Stimulated activated effector memory CD8-positive, alpha-beta T cell treated with anti-CD3 and anti-CD28 coated beads, Interleukin-12 subunit alpha, Interleukin-12 subunit beta, amount 100 ng/mL, for 72 hours (primary cell): ENCODE measurements at regions not wholly inside any gene's neighbourhood (a gene's known extent, or its start where the extent isn't known, plus 50 kb on each side); places are given as distances from the start of the nearest gene placed in this dataset.
"Not testable (repeated sequence)": the region's sequence is repeated elsewhere in the genome, so short reads cannot be mapped to it uniquely, and the experiment has no call there.

Experiments
- ATAC-seq: fragments of 150-1000 bp; cut with Tn5 transposase; 2 replicates; pipeline ENCODE4 v1.10.0; 2021
- DNase-seq, 2 donors: peaks; one replicate each; pipeline ENCODE4 v3.0.0; 2021 to 2022; ENCODE audit warnings: low spot score in 2 of 2
- H3K27ac Mint-ChIP-seq: one replicate; pipeline ENCODE4 v1.8.0; 2022; ENCODE audit warnings: mild to moderate bottlenecking, mixed read lengths
- H3K36me3 Mint-ChIP-seq: one replicate; pipeline ENCODE4 v1.8.0; 2022; ENCODE audit warnings: mild to moderate bottlenecking, mixed read lengths
- H3K4me1 Mint-ChIP-seq: one replicate; pipeline ENCODE4 v1.8.0; 2022; ENCODE audit warnings: mixed read lengths
- H3K4me3 Mint-ChIP-seq: one replicate; pipeline ENCODE4 v1.8.0; 2022; ENCODE audit warnings: mild to moderate bottlenecking, mixed read lengths
- H3K9me3 Mint-ChIP-seq: one replicate; pipeline ENCODE4 v1.8.0; 2022; ENCODE audit warnings: mixed read lengths

DNA sequence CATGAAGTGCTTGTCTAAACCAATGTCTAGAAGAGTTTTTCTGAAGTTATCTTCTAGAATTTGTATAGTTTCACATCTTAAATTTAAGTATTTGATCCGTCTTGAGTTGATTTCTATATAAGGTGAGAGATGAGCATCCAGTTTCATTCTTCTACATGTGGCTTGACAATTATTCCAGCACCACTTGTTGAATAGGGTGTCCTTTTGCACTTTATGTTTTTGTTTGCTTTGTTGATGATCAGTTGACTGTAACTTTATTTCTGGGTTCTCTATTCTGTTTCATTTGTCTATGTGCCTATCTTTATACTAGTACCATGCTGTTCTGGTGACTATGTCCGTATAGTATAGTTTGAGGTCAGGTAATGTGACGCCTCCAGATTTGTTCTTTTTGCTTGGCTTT lies 426.6 kb upstream of the CHRM2 start:
- Mint-ChIP-seq H3K4me3 (no peak overlapping the region), H3K27ac (no peak overlapping the region)

DNA sequence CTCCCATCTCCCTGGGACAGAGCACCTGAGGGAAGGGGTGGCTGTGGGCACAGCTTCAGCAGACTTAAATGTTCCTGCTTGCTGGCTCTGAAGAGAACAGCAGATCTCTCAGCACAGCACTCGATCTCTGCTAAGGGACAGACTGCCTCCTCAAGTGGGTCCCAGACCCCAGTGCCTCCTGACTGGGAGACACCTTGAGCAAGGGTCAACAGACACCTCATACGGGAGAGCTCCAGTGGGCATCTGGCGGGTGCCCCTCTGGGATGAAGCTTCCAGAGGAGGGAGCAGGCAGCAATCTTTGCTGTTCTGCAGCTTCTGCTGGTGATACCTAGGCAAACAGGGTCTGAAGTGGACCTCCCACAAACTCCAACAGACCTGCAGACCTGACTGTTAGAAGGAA lies 436.7 kb upstream of the CHRM2 start:
- H3K4me3 Mint-ChIP-seq, H3K36me3 Mint-ChIP-seq, H3K27ac Mint-ChIP-seq, ATAC-seq, DNase-seq, H3K4me1 Mint-ChIP-seq: not testable (repeated sequence)
- H3K9me3 Mint-ChIP-seq = peaks cover 15% of the 10 kb centered on the region

More for the DNA sequence above, 426.6 kb upstream of the CHRM2 start:
- peaks cover 21% of the 10 kb centered on the region for H3K9me3 Mint-ChIP-seq
- H3K4me1 Mint-ChIP-seq = no peaks in the 10 kb centered on the region
- ATAC-seq = no peak
- no peaks in the 10 kb centered on the region for H3K36me3 Mint-ChIP-seq
- no peak for DNase-seq

DNA sequence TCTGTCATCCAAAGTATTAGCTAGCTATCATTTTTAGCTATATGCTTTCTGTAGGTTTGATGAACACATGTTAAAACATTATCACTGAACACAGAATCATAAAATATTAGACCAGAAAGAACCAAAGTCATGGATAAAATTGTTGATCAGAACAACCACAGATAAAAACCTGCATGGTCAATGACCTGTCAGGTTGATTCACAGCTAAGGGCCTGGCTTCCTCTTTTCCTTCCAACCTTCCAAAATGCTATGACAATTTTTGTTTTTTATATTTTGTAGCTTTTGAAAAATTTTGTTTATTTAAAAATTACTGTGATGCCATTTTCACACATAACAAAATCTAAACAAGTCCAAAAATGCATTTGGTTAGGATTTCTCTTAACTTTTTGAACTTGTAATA lies 444.4 kb upstream of the CHRM2 start:
- Mint-ChIP-seq H3K27ac (no peak overlapping the region), H3K4me1 (no peaks in the 10 kb centered on the region), H3K36me3 (no peaks in the 10 kb centered on the region), H3K4me3 (no peak overlapping the region), H3K9me3 (peaks cover 13% of the 10 kb centered on the region)
- no peak for DNase-seq
- ATAC-seq = no peak

DNA sequence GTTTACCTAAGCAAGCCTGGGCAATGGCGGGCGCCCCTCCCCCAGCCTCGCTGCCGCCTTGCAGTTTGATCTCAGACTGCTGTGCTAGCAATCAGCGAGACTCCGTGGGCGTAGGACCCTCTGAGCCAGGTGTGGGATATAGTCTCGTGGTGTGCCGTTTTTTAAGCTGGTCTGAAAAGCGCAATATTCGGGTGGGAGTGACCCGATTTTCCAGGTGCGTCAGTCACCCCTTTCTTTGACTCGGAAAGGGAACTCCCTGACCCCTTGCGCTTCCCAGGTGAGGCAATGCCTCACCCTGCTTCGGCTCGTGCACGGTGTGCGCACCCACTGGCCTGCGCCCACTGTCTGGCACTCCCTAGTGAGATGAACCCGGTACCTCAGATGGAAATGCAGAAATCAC lies 442.6 kb upstream of the MTPN start:
- H3K4me3 Mint-ChIP-seq, DNase-seq, H3K27ac Mint-ChIP-seq, H3K36me3 Mint-ChIP-seq, H3K9me3 Mint-ChIP-seq, H3K4me1 Mint-ChIP-seq, ATAC-seq: not testable (repeated sequence)

GRCh38 chr7:136412952-136413351 lies 435.8 kb upstream of the MTPN start:
- ATAC-seq = no peak
- no peak overlapping the region for H3K27ac Mint-ChIP-seq
- DNase-seq = no peak
- no peak overlapping the region for H3K4me3 Mint-ChIP-seq
- no peaks in the 10 kb centered on the region for H3K9me3 Mint-ChIP-seq
- H3K4me1 Mint-ChIP-seq = no peaks in the 10 kb centered on the region
- H3K36me3 Mint-ChIP-seq = no peaks in the 10 kb centered on the region

GRCh38 chr7:136405931-136406777 lies 429.0 kb upstream of the MTPN start:
- ATAC-seq (peak; percentile 76), DNase-seq (no peak)
- no peak overlapping the region for H3K27ac Mint-ChIP-seq
- no peak overlapping the region for H3K4me3 Mint-ChIP-seq
- no peaks in the 10 kb centered on the region for H3K9me3 Mint-ChIP-seq
- H3K4me1 Mint-ChIP-seq = no peaks in the 10 kb centered on the region
- no peaks in the 10 kb centered on the region for H3K36me3 Mint-ChIP-seq

DNA sequence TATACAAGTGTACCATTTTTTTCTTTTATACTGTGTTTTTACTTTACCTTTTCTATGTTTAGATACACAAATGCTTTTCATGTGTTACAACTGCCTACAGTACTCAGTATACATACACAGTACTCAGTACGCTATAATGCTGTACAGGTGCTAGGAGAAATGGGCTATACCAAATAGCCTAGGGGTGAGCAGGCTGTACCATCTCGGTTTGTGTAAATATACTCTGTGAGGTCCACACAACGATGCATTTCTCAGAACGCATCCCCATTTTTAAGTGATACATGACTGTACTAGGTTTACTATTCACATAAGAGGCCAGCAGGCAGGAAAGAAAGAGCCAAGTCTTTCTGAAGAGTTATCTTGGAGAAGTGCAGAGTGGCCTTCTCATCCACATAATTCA lies 426.4 kb upstream of the MTPN start:
- H3K9me3 Mint-ChIP-seq = no peaks in the 10 kb centered on the region
- no peak overlapping the region for H3K27ac Mint-ChIP-seq
- DNase-seq (no peak), ATAC-seq (no peak)
- H3K4me3 Mint-ChIP-seq = no peak overlapping the region
- no peaks in the 10 kb centered on the region for H3K36me3 Mint-ChIP-seq
- H3K4me1 Mint-ChIP-seq = no peaks in the 10 kb centered on the region

DNA sequence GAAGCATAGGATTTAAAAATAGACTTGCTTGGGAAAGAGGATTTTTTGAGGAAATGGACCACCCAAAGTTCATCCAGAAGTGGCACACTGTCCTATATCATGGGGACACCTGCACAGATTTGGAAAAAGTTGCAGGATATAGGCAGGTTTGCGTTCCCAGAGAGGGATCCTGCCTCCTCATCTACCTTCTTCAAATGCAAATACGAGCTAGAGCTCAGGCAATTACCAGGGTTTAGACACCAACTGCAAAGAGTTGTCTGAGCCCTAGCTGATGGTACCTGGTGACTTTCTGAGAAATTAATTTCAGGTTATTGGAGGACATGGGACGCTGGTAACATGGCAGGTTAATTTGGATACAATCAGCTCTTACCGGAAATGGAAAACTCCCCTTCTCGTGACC lies 423.7 kb upstream of the MTPN start:
- no peak overlapping the region for H3K27ac Mint-ChIP-seq
- no peaks in the 10 kb centered on the region for H3K4me1 Mint-ChIP-seq
- ATAC-seq (no peak), DNase-seq (no peak)
- no peaks in the 10 kb centered on the region for H3K9me3 Mint-ChIP-seq
- H3K4me3 Mint-ChIP-seq = no peak overlapping the region
- no peaks in the 10 kb centered on the region for H3K36me3 Mint-ChIP-seq

GRCh38 chr7:136399385-136399784 lies 422.2 kb upstream of the MTPN start:
- Mint-ChIP-seq H3K9me3 (peaks cover 5% of the 10 kb centered on the region), H3K36me3 (no peaks in the 10 kb centered on the region), H3K27ac (no peak overlapping the region), H3K4me3 (no peak overlapping the region), H3K4me1 (no peaks in the 10 kb centered on the region)
- DNase-seq (no peak), ATAC-seq (no peak)

DNA sequence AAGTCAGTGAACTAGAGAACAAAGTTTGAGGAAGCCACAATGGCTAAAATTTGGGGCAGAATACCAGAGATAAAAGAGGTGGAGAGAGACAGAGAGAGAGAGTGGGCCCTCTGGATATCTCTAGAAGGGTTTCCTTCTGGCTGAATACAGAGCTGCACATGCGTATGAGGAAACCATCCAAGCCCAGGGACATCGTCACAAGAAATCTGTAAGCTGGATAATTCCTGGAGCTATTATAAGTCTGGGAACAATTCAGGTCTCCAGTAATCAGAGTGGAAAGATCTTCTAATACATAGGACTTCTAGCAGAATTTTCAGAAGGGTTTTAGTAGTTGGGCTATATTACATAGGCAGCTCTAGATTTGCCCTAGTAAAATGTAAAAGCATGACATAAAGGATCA lies 415.7 kb upstream of the MTPN start:
- Mint-ChIP-seq H3K9me3 (peaks cover 9% of the 10 kb centered on the region), H3K27ac (no peak overlapping the region), H3K4me1 (no peaks in the 10 kb centered on the region)

DNA sequence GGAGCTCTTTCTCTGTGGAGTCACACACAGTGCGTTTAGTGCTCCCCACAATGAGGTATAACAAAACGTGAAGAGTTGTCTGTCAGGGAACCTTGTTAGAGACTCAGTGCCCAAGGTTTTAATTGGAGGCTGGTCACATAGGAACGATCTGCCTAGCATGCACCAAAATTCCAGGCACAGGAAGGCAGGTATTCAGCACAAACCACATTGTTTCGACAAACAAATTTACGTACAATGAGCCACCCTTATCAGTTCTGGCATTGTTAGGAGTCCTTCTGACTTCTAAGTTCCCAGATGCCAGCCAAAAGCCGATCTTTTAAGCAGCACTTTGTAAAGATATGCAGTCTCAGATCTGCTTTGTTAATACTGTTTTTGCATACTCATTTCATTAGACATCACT lies 414.2 kb upstream of the MTPN start:
- no peaks in the 10 kb centered on the region for H3K4me1 Mint-ChIP-seq
- ATAC-seq (no peak), DNase-seq (no peak)

More for the DNA sequence above, 415.7 kb upstream of the MTPN start:
- no peak for ATAC-seq
- H3K36me3 Mint-ChIP-seq = no peaks in the 10 kb centered on the region
- no peak for DNase-seq
- no peak overlapping the region for H3K4me3 Mint-ChIP-seq

GRCh38 chr7:136389933-136390332 lies 412.8 kb upstream of the MTPN start:
- peaks cover 7% of the 10 kb centered on the region for H3K9me3 Mint-ChIP-seq
- H3K4me3 Mint-ChIP-seq = no peak overlapping the region
- no peak overlapping the region for H3K27ac Mint-ChIP-seq
- no peaks in the 10 kb centered on the region for H3K4me1 Mint-ChIP-seq
- no peak for ATAC-seq
- H3K36me3 Mint-ChIP-seq = no peaks in the 10 kb centered on the region
- no peak for DNase-seq

More for the DNA sequence above, 414.2 kb upstream of the MTPN start:
- no peaks in the 10 kb centered on the region for H3K36me3 Mint-ChIP-seq
- H3K4me3 Mint-ChIP-seq = no peak overlapping the region
- no peak overlapping the region for H3K27ac Mint-ChIP-seq
- peaks cover 9% of the 10 kb centered on the region for H3K9me3 Mint-ChIP-seq

DNA sequence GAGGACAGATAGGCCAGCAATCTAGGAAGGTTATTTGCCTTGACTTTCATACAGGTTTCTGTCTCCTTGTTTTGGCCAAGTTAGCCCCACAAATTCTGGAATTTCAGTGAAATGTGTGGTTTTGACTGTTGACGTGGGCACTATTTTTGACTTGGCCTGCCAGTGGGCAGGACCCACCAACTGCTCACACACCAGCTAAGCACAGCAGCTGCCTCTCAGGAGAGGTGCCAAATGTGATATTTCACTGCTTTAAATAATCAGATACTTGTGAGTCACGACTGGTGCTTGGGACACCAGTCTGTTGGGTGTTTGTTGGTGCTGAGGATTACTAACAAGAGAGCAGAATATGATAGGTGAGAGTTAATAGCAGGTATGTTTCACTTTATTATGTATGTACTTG lies 409.7 kb upstream of the MTPN start:
- ATAC-seq (no peak), DNase-seq (no peak)
- Mint-ChIP-seq H3K4me1 (no peaks in the 10 kb centered on the region), H3K9me3 (peaks cover 3% of the 10 kb centered on the region), H3K36me3 (no peaks in the 10 kb centered on the region), H3K27ac (no peak overlapping the region), H3K4me3 (no peak overlapping the region)

DNA sequence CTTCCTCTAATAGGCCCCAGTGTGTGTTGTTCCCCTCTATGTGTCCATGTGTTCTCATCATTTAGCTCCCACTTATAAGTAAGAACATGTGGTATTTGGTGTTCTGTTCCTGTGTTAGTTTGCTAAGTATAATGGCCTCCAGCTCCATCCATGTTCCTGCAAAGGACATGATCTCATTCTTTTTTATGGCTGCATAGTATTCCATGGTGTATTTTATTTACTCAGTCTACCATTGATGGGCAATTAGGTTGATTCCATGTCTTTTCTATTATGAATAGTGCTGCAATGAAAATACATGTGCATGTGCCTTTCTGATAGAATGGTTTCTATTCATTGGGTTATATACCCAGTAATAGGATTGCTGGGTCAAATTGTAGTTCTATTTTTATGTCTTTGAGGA lies 394.2 kb upstream of the MTPN start:
- H3K27ac Mint-ChIP-seq, H3K4me1 Mint-ChIP-seq, H3K4me3 Mint-ChIP-seq, ATAC-seq, H3K36me3 Mint-ChIP-seq, DNase-seq: not testable (repeated sequence)
- peaks cover 12% of the 10 kb centered on the region for H3K9me3 Mint-ChIP-seq

GRCh38 chr7:136370137-136370536 lies 393.0 kb upstream of the MTPN start:
- DNase-seq (no peak), ATAC-seq (no peak)
- Mint-ChIP-seq H3K4me3 (no peak overlapping the region), H3K27ac (no peak overlapping the region), H3K9me3 (peaks cover 12% of the 10 kb centered on the region), H3K36me3 (no peaks in the 10 kb centered on the region), H3K4me1 (no peaks in the 10 kb centered on the region)

DNA sequence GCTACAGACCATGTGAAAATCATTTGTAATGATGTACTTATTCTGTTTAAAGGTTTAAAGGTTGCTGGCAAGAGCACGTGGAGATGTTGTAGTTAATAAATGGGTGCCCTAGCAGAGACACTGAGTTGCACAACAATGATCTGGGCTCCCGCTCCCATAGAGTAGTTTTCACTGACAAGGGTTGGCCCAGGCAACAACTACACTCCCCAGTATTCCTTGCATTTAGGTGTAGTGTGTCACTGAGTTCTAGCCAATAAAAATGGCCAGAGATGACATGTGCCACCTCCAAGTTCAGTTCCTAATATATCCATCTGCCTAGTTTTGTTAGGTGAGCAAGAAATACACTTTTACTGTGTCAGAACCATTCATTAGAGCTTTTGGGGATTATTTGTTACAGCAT lies 392.1 kb upstream of the MTPN start:
- Mint-ChIP-seq H3K9me3 (peaks cover 12% of the 10 kb centered on the region), H3K27ac (no peak overlapping the region), H3K36me3 (no peaks in the 10 kb centered on the region), H3K4me3 (no peak overlapping the region), H3K4me1 (no peaks in the 10 kb centered on the region)
- ATAC-seq = no peak
- no peak for DNase-seq
